ENCODE measurements at regions not wholly inside any gene's neighbourhood (a gene's known extent, or its start where the extent isn't known, plus 50 kb on each side); places are given as distances from the start of the nearest gene placed in this dataset.

- CTCF ChIA-PET (ENCODE audit: partially characterized antibody): no interaction called here
Observed at GRCh38 chr14:59086241-59086882, 102.1 kb upstream of the DAAM1 start.

GRCh38 chr14:59087240-59087639, 101.2 kb upstream of the DAAM1 start:
- peaks cover 4 to 6% of the 10 kb centered on the region in 2 donors for H3K27me3 Mint-ChIP-seq
- H3K9me3 ChIP-seq (ENCODE audit: control insufficient read depth in 1 of 2, low read length in 2 of 2): no peaks in the 10 kb centered on the region
- H3K36me3 Mint-ChIP-seq: no peaks in the 10 kb centered on the region
- H3K4me1 Mint-ChIP-seq: no peaks in the 10 kb centered on the region
- DNase-seq: no peak
- H3K36me3 ChIP-seq (ENCODE audit: insufficient read depth, low read length): no peaks in the 10 kb centered on the region
- H3K4me3 Mint-ChIP-seq: no peak overlapping the region
- no peak overlapping the region for H3K27ac Mint-ChIP-seq
- H3K9me3 Mint-ChIP-seq: no peaks in the 10 kb centered on the region
- ChIA-PET POLR2A (ENCODE audit: partially characterized antibody) (no interaction called here), CTCF (ENCODE audit: partially characterized antibody) (interaction anchor here (1.2 kb wide), 1 partner anchor 37 kb away, joined by 3 read pairs; no protein-coding TSS in a partner anchor)
- H3K4me3 ChIP-seq (ENCODE audit: low read length in 2 of 2): no peak overlapping the region
- peaks cover 3% of the 10 kb centered on the region for H3K27me3 ChIP-seq (ENCODE audit: insufficient read depth, low read length)
- no peaks in the 10 kb centered on the region for H3K4me1 ChIP-seq (ENCODE audit: insufficient read depth, low read length)
- no peak overlapping the region for H3K27ac ChIP-seq (ENCODE audit: low read depth, low read length)
- intact Hi-C loops (cut with micrococcal nuclease): no loop called here

More at GRCh38 chr14:59086241-59086882, 102.1 kb upstream of the DAAM1 start:
- no peaks in the 10 kb centered on the region for H3K36me3 Mint-ChIP-seq
- no peak overlapping the region for H3K4me3 Mint-ChIP-seq
- H3K4me1 Mint-ChIP-seq: no peaks in the 10 kb centered on the region
- intact Hi-C loops (cut with micrococcal nuclease): no loop called here
- H3K27ac Mint-ChIP-seq: no peak overlapping the region
- POLR2A ChIA-PET (ENCODE audit: partially characterized antibody): no interaction called here
- no peaks in the 10 kb centered on the region for H3K36me3 ChIP-seq (ENCODE audit: insufficient read depth, low read length)
- no peaks in the 10 kb centered on the region for H3K9me3 ChIP-seq (ENCODE audit: control insufficient read depth in 1 of 2, low read length in 2 of 2)
- H3K27me3 ChIP-seq (ENCODE audit: insufficient read depth, low read length): peaks cover 3% of the 10 kb centered on the region
- DNase-seq: no peak
- H3K9me3 Mint-ChIP-seq: no peaks in the 10 kb centered on the region
- H3K4me3 ChIP-seq (ENCODE audit: low read length in 2 of 2): no peak overlapping the region
- H3K27me3 Mint-ChIP-seq: peaks cover 3 to 10% of the 10 kb centered on the region in 2 donors
- no peak overlapping the region for H3K27ac ChIP-seq (ENCODE audit: low read depth, low read length)
- no peaks in the 10 kb centered on the region for H3K4me1 ChIP-seq (ENCODE audit: insufficient read depth, low read length)

DNA sequence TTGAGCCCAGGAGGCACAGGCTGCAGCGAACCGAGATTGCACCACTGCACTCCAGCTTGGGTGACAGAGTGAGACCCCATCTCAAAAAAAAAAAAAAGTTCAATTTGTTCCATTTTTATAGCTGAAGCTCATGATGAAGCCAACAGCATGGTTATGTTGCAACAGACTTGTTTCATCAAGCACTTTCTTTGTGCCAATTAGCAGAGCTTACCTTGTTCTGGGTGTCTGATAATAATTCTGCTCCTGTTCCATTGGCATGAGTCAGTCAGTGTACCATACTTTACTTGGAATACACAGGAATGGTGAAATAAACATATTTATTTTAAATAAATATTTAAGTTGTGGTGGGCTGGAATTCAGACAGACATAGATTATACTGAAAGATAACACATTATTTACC, 100.8 kb upstream of the DAAM1 start:
- Histone ChIP-seq H3K4me1 (ENCODE audit: insufficient read depth, low read length) (no peaks in the 10 kb centered on the region), H3K27ac (ENCODE audit: low read depth, low read length) (no peak overlapping the region), H3K36me3 (ENCODE audit: insufficient read depth, low read length) (no peaks in the 10 kb centered on the region), H3K4me3 (ENCODE audit: low read length in 2 of 2) (no peak overlapping the region), H3K9me3 (ENCODE audit: control insufficient read depth in 1 of 2, low read length in 2 of 2) (no peaks in the 10 kb centered on the region), H3K27me3 (ENCODE audit: insufficient read depth, low read length) (peaks cover 3% of the 10 kb centered on the region)
- Mint-ChIP-seq H3K4me1 (no peaks in the 10 kb centered on the region), H3K27me3 (peaks cover 3 to 6% of the 10 kb centered on the region in 2 donors), H3K27ac (no peak overlapping the region), H3K36me3 (no peaks in the 10 kb centered on the region), H3K4me3 (no peak overlapping the region), H3K9me3 (no peaks in the 10 kb centered on the region)
- ChIA-PET POLR2A (ENCODE audit: partially characterized antibody) (interaction anchor here (0.7 kb wide), 1 partner anchor 370 kb away, joined by 8 read pairs; no protein-coding TSS in a partner anchor), CTCF (ENCODE audit: partially characterized antibody) (interaction anchor here (1.2 kb wide), 1 partner anchor 36 kb away, joined by 3 read pairs; no protein-coding TSS in a partner anchor)
- DNase-seq: no peak
- intact Hi-C loops (cut with micrococcal nuclease): no loop called here

DNA sequence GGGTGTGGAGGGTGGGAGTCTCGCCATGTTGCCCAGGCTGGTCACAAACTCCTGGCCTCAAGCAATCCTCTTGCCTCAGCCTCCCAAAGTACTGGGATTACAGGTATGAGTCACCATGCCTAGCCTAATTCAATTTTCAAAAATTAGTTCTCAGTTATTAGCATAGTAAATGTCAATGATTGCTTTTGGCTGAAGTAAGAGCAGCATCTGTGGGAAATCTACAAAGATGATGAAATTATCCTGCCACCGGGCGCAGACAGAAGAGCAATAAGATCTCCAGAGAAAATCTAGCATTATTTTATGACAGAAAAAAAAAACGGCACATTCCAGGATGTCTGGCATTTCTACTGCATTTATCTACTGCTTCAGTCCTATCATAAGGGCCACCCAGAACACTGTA, 97.9 kb upstream of the DAAM1 start:
- Mint-ChIP-seq H3K27ac (no peak overlapping the region), H3K9me3 (no peaks in the 10 kb centered on the region), H3K27me3 (peaks cover 5 to 6% of the 10 kb centered on the region in 2 donors), H3K4me3 (no peak overlapping the region), H3K36me3 (no peaks in the 10 kb centered on the region), H3K4me1 (no peaks in the 10 kb centered on the region)
- POLR2A ChIA-PET (ENCODE audit: partially characterized antibody): no interaction called here
- intact Hi-C loops (cut with micrococcal nuclease): no loop called here
- H3K27ac ChIP-seq (ENCODE audit: low read depth, low read length): no peak overlapping the region
- CTCF ChIA-PET (ENCODE audit: partially characterized antibody): no interaction called here
- no peaks in the 10 kb centered on the region for H3K27me3 ChIP-seq (ENCODE audit: insufficient read depth, low read length)
- DNase-seq: no peak
- no peak overlapping the region for H3K4me3 ChIP-seq (ENCODE audit: low read length in 2 of 2)
- no peaks in the 10 kb centered on the region for H3K36me3 ChIP-seq (ENCODE audit: insufficient read depth, low read length)
- no peaks in the 10 kb centered on the region for H3K4me1 ChIP-seq (ENCODE audit: insufficient read depth, low read length)
- H3K9me3 ChIP-seq (ENCODE audit: control insufficient read depth in 1 of 2, low read length in 2 of 2): no peaks in the 10 kb centered on the region

GRCh38 chr14:59091404-59091803, 97.1 kb upstream of the DAAM1 start:
- Histone ChIP-seq H3K27me3 (ENCODE audit: insufficient read depth, low read length) (no peaks in the 10 kb centered on the region), H3K4me1 (ENCODE audit: insufficient read depth, low read length) (no peaks in the 10 kb centered on the region), H3K9me3 (ENCODE audit: control insufficient read depth in 1 of 2, low read length in 2 of 2) (no peaks in the 10 kb centered on the region), H3K4me3 (ENCODE audit: low read length in 2 of 2) (no peak overlapping the region), H3K27ac (ENCODE audit: low read depth, low read length) (no peak overlapping the region), H3K36me3 (ENCODE audit: insufficient read depth, low read length) (no peaks in the 10 kb centered on the region)
- DNase-seq: no peak
- no peaks in the 10 kb centered on the region for H3K9me3 Mint-ChIP-seq
- no peak overlapping the region for H3K4me3 Mint-ChIP-seq
- peaks cover 5 to 6% of the 10 kb centered on the region in 2 donors for H3K27me3 Mint-ChIP-seq
- H3K4me1 Mint-ChIP-seq: no peaks in the 10 kb centered on the region
- POLR2A ChIA-PET (ENCODE audit: partially characterized antibody): no interaction called here
- intact Hi-C loops (cut with micrococcal nuclease): no loop called here
- no peak overlapping the region for H3K27ac Mint-ChIP-seq
- H3K36me3 Mint-ChIP-seq: no peaks in the 10 kb centered on the region
- CTCF ChIA-PET (ENCODE audit: partially characterized antibody): no interaction called here

GRCh38 chr14:59091976-59092375, 96.5 kb upstream of the DAAM1 start:
- Mint-ChIP-seq H3K36me3 (no peaks in the 10 kb centered on the region), H3K4me3 (no peak overlapping the region), H3K4me1 (no peaks in the 10 kb centered on the region), H3K27ac (no peak overlapping the region), H3K9me3 (no peaks in the 10 kb centered on the region), H3K27me3 (peaks cover 3 to 6% of the 10 kb centered on the region in 2 donors)
- DNase-seq: no peak
- Histone ChIP-seq H3K9me3 (ENCODE audit: control insufficient read depth in 1 of 2, low read length in 2 of 2) (no peaks in the 10 kb centered on the region), H3K36me3 (ENCODE audit: insufficient read depth, low read length) (no peaks in the 10 kb centered on the region), H3K4me1 (ENCODE audit: insufficient read depth, low read length) (no peaks in the 10 kb centered on the region), H3K4me3 (ENCODE audit: low read length in 2 of 2) (no peak overlapping the region), H3K27ac (ENCODE audit: low read depth, low read length) (no peak overlapping the region), H3K27me3 (ENCODE audit: insufficient read depth, low read length) (no peaks in the 10 kb centered on the region)
- CTCF ChIA-PET (ENCODE audit: partially characterized antibody): no interaction called here
- POLR2A ChIA-PET (ENCODE audit: partially characterized antibody): no interaction called here
- intact Hi-C loops (cut with micrococcal nuclease): no loop called here

- no peak for DNase-seq
- ChIA-PET POLR2A (ENCODE audit: partially characterized antibody) (no interaction called here), CTCF (ENCODE audit: partially characterized antibody) (no interaction called here)
- Histone ChIP-seq H3K9me3 (ENCODE audit: control insufficient read depth in 1 of 2, low read length in 2 of 2) (no peaks in the 10 kb centered on the region), H3K4me3 (ENCODE audit: low read length in 2 of 2) (no peak overlapping the region), H3K27ac (ENCODE audit: low read depth, low read length) (no peak overlapping the region), H3K36me3 (ENCODE audit: insufficient read depth, low read length) (no peaks in the 10 kb centered on the region), H3K4me1 (ENCODE audit: insufficient read depth, low read length) (no peaks in the 10 kb centered on the region), H3K27me3 (ENCODE audit: insufficient read depth, low read length) (no peaks in the 10 kb centered on the region)
- H3K27ac Mint-ChIP-seq: no peak overlapping the region
- no peaks in the 10 kb centered on the region for H3K9me3 Mint-ChIP-seq
- H3K36me3 Mint-ChIP-seq: no peaks in the 10 kb centered on the region
- H3K4me1 Mint-ChIP-seq: no peaks in the 10 kb centered on the region
- H3K27me3 Mint-ChIP-seq: peaks cover 3 to 6% of the 10 kb centered on the region in 2 donors
- H3K4me3 Mint-ChIP-seq: no peak overlapping the region
- intact Hi-C loops (cut with micrococcal nuclease): no loop called here
Observed at GRCh38 chr14:59093902-59094301, 94.6 kb upstream of the DAAM1 start.

DNA sequence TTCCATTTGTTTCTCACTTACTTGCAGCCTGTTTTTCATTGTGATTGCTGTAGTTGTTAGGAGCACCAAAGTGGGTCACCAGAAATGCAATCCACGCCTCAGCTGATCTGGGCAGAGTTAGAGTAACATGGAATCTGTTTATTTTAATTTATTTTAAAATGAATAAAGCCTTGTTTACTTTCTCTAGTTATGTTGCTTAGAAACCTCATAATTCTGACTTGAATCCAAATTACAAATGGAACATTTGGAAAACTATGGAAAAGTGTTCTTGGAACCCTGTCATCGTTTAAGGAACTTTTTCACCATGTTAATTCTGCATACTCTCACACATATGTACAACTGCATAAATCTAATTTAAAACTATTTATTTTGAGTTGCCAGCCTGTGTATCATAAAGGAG, 92.2 kb upstream of the DAAM1 start:
- ChIA-PET POLR2A (ENCODE audit: partially characterized antibody) (no interaction called here), CTCF (ENCODE audit: partially characterized antibody) (no interaction called here)
- H3K36me3 ChIP-seq (ENCODE audit: insufficient read depth, low read length): no peaks in the 10 kb centered on the region
- no peak overlapping the region for H3K4me3 Mint-ChIP-seq
- H3K9me3 ChIP-seq (ENCODE audit: control insufficient read depth in 1 of 2, low read length in 2 of 2): no peaks in the 10 kb centered on the region
- no peak for DNase-seq
- H3K27me3 ChIP-seq (ENCODE audit: insufficient read depth, low read length): no peaks in the 10 kb centered on the region
- H3K27me3 Mint-ChIP-seq: peaks cover 8 to 13% of the 10 kb centered on the region in 2 donors
- no peaks in the 10 kb centered on the region for H3K9me3 Mint-ChIP-seq
- H3K4me3 ChIP-seq (ENCODE audit: low read length in 2 of 2): no peak overlapping the region
- no peak overlapping the region for H3K27ac Mint-ChIP-seq
- H3K4me1 ChIP-seq (ENCODE audit: insufficient read depth, low read length): no peaks in the 10 kb centered on the region
- intact Hi-C loops (cut with micrococcal nuclease): no loop called here
- H3K27ac ChIP-seq (ENCODE audit: low read depth, low read length): no peak overlapping the region
- peaks cover 0 to 3% (median 0%) of the 10 kb centered on the region in 4 donors for H3K4me1 Mint-ChIP-seq
- H3K36me3 Mint-ChIP-seq: no peaks in the 10 kb centered on the region
